ENCODE measurements at regions not wholly inside any gene's neighbourhood (a gene's known extent, or its start where the extent isn't known, plus 50 kb on each side); places are given as distances from the start of the nearest gene placed in this dataset.
"Not testable (repeated sequence)": the region's sequence is repeated elsewhere in the genome, so short reads cannot be mapped to it uniquely, and the experiment has no call there.

DNA sequence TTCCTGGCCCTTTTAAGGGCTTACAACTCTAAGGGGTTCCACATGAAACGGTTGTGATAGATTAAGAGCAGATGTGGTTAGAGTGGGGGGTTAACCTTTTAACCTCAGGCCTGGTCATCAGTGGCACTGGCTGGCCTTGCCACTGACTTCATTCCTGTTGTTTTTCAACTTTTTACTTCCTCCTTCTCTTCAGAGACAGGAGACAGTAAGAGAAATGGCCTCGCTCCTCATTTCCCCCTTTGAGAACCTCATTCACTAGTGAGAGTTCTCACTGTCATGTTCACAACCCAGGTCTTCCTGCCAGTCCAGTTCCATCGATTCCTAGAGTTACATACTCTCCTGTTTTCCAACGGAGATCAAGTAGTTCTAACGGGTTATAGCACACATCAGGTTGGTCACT lies 101.6 kb upstream of the SLC1A4 start:
- H3K36me3 ChIP-seq = no peaks in the 10 kb centered on the region
- peaks cover 0 to 20% (median 0%) of the 10 kb centered on the region in 3 donors for H3K9me3 ChIP-seq
- no peak overlapping the region for H3K27ac ChIP-seq
- H3K4me1 ChIP-seq = no peaks in the 10 kb centered on the region
- 80 to 91% methylated on average over 1 to 5 of the region's 5 CpGs for WGBS, 2 donors (ENCODE audit: low coverage in 1 of 2)
- TF ChIP-seq, protein P1, sequence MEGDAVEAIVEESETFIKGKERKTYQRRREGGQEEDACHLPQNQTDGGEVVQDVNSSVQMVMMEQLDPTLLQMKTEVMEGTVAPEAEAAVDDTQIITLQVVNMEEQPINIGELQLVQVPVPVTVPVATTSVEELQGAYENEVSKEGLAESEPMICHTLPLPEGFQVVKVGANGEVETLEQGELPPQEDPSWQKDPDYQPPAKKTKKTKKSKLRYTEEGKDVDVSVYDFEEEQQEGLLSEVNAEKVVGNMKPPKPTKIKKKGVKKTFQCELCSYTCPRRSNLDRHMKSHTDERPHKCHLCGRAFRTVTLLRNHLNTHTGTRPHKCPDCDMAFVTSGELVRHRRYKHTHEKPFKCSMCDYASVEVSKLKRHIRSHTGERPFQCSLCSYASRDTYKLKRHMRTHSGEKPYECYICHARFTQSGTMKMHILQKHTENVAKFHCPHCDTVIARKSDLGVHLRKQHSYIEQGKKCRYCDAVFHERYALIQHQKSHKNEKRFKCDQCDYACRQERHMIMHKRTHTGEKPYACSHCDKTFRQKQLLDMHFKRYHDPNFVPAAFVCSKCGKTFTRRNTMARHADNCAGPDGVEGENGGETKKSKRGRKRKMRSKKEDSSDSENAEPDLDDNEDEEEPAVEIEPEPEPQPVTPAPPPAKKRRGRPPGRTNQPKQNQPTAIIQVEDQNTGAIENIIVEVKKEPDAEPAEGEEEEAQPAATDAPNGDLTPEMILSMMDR (IDR thresholded peaks at IDR 0.05) = no peak
- no peak for TF ChIP-seq POLR2A (IDR thresholded peaks at IDR 0.05)
- TF ChIP-seq EP300 (IDR thresholded peaks at IDR 0.05) = no peak
- TF ChIP-seq POLR2AphosphoS5 (IDR thresholded peaks at IDR 0.05) = no peak
- H3K4me3 ChIP-seq = no peak overlapping the region
- H3K27me3 ChIP-seq = peaks cover 14% of the 10 kb centered on the region
- ATAC-seq = no peak

- 38 to 53% methylated on average over 1 to 2 of the region's 11 CpGs for WGBS, 2 donors (ENCODE audit: low coverage in 1 of 2)
- no peak for ATAC-seq
- Histone ChIP-seq H3K27me3 (peaks cover 14% of the 10 kb centered on the region), H3K4me3 (no peak overlapping the region), H3K9me3 (peaks cover 0 to 20% (median 0%) of the 10 kb centered on the region in 3 donors), H3K36me3 (no peaks in the 10 kb centered on the region), H3K4me1 (no peaks in the 10 kb centered on the region), H3K27ac (no peak overlapping the region)
- TF ChIP-seq POLR2A (IDR thresholded peaks at IDR 0.05) (no peak), EP300 (IDR thresholded peaks at IDR 0.05) (no peak), POLR2AphosphoS5 (IDR thresholded peaks at IDR 0.05) (no peak)
- TF ChIP-seq, protein P1 (IDR thresholded peaks at IDR 0.05) = no peak
Measured at GRCh38 chr2:64888591-64889309, 100.4 kb upstream of the SLC1A4 start.

GRCh38 chr2:64889803-64890202 lies 99.4 kb upstream of the SLC1A4 start:
- ATAC-seq = no peak
- peaks cover 0 to 20% (median 0%) of the 10 kb centered on the region in 3 donors for H3K9me3 ChIP-seq
- H3K27me3 ChIP-seq = peaks cover 14% of the 10 kb centered on the region
- H3K4me1 ChIP-seq = no peaks in the 10 kb centered on the region
- WGBS, 2 donors (ENCODE audit: low coverage in 1 of 2) = 55 to 83% methylated on average over 1 to 3 of the region's 4 CpGs
- H3K4me3 ChIP-seq = no peak overlapping the region
- no peaks in the 10 kb centered on the region for H3K36me3 ChIP-seq
- TF ChIP-seq POLR2A (IDR thresholded peaks at IDR 0.05) (no peak), POLR2AphosphoS5 (IDR thresholded peaks at IDR 0.05) (no peak), EP300 (IDR thresholded peaks at IDR 0.05) (no peak)
- TF ChIP-seq, protein P1 (IDR thresholded peaks at IDR 0.05) = no peak
- no peak overlapping the region for H3K27ac ChIP-seq

DNA sequence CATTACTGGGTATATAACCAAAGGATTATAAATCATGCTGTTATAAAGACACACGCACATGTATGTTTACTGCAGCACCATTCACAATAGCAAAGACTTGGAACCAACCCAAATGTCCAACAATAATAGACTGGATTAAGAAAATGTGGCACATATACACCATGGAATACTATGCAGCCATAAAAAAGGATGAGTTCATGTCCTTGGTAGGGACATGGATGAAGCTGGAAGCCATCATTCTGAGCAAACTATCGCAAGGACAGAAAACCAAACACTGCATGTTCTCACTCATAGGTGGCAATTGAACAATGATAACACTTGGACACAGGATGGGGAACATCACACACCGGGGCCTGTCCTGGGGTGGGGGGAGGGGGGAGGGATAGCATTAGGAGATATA lies 92.6 kb upstream of the SLC1A4 start:
- not testable (repeated sequence) for H3K4me3 ChIP-seq, ATAC-seq, H3K9me3 ChIP-seq, H3K4me1 ChIP-seq, H3K36me3 ChIP-seq, H3K27me3 ChIP-seq, H3K27ac ChIP-seq
- 88 to 91% methylated on average over 1 to 3 of the region's 3 CpGs for WGBS, 2 donors (ENCODE audit: low coverage in 1 of 2)

DNA sequence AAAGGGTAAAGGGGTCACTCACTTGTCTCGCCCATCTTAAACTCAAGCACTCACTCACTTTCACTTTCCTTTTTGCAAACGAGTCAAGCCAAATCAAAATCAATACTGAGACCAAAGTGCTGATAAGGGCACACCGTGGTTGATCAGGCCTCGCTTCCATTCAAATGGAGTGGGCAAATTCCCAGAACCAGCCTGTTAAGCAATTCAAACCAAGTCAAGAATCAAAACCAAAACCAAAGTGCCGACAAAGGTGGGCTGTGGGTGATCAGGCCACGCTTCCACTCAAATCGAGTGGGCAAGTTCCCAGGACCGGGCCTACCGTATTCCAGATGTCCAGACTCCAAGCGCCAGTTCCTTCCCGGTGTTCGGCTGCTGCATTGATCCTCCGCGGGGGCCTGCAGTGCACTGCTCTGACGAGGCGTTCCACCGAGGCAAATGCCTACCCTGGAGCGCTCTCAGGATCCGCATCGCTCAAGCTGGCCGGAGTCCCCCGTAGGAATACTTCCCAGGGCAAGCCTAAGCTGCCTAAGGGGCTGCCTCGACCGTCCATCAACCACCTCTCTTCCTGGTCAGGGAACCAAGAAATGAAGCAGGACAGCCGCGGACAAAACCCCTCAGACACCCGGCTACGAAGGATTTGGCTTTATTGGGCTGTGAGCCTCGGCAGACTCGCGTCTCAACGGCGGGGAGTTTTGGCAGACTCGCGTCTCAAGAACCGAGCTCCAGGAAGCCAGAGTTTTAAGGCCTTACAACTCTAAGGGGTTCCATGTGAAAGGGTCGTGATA lies 89.9 kb upstream of the SLC1A4 start:
- TF ChIP-seq EP300 (IDR thresholded peaks at IDR 0.05) = no peak
- TF ChIP-seq, protein P1 (IDR thresholded peaks at IDR 0.05) = no peak
- TF ChIP-seq POLR2AphosphoS5 (IDR thresholded peaks at IDR 0.05) = no peak
- no peak for TF ChIP-seq POLR2A (IDR thresholded peaks at IDR 0.05)
- Histone ChIP-seq H3K36me3 (no peaks in the 10 kb centered on the region), H3K27ac (no peak overlapping the region), H3K4me3 (no peak overlapping the region), H3K27me3 (no peaks in the 10 kb centered on the region), H3K4me1 (peaks cover 0 to 2% (median under 1%) of the 10 kb centered on the region in 3 donors), H3K9me3 (no peaks in the 10 kb centered on the region)
- WGBS, 2 donors (ENCODE audit: low coverage in 1 of 2) = 86 to 91% methylated on average over 16 to 19 of the region's 37 CpGs
- no peak for ATAC-seq

DNA sequence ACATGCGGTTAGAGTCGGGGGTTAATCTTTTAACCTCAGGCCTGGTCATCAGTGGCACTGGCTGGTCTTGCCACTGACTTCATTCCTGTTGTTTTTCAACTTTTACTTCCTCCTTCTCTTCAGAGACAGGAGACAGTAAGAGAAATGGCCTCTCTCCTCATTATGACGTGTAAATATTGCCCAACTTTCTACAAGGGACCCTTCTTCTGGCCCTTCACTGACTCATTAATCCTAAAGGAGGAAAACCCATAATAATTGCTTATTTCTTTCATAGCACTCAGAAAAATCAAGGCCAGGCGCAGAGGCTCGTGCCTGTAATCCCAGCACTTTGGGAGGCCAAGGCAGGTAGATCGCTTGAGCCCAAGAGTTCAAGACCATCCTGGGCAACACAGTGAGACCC lies 89.3 kb upstream of the SLC1A4 start:
- not testable (repeated sequence) for H3K27ac ChIP-seq, ATAC-seq, H3K27me3 ChIP-seq, H3K4me1 ChIP-seq, H3K36me3 ChIP-seq, H3K4me3 ChIP-seq, H3K9me3 ChIP-seq
- 85 to 98% methylated on average over 5 to 6 of the region's 6 CpGs for WGBS, 2 donors (ENCODE audit: low coverage in 1 of 2)
